LNCaP clone FGC (cell line): ENCODE measurements at regions not wholly inside any gene's neighbourhood (a gene's known extent, or its start where the extent isn't known, plus 50 kb on each side); places are given as distances from the start of the nearest gene placed in this dataset.

Experiments
- DNase-seq: peaks from one replicate; pipeline ENCODE4 v3.0.0-alpha.2; 2011; ENCODE audit warnings: low read depth
- H3K4me3 ChIP-seq: 2 replicates; pipeline ENCODE4 v1.5.1; 2011; ENCODE audit warnings: mild to moderate bottlenecking, low read depth, low read length, control low read depth
- CTCF ChIP-seq: IDR thresholded peaks from 2 replicates; pipeline ENCODE4 v1.5.1; 2012; ENCODE audit warnings: mild to moderate bottlenecking; ENCODE audit not compliant: control insufficient read depth, insufficient read depth; ENCODE audit errors: extremely low read depth

GRCh38 chr6:40331545-40331944 is 255.6 kb downstream of the LRFN2 start:
- no peak for TF ChIP-seq CTCF
- no peak for DNase-seq
- H3K4me3 ChIP-seq: no peak overlapping the region

GRCh38 chr6:40330301-40330721 is 256.9 kb downstream of the LRFN2 start:
- no peak for TF ChIP-seq CTCF
- H3K4me3 ChIP-seq: no peak overlapping the region
- no peak for DNase-seq

- DNase-seq: no peak
- no peak for TF ChIP-seq CTCF
- H3K4me3 ChIP-seq: no peak overlapping the region
These were observed 258.1 kb downstream of the LRFN2 start for GRCh38 chr6:40328986-40329545.

GRCh38 chr6:40328386-40328985 is 258.7 kb downstream of the LRFN2 start:
- DNase-seq: peak; percentile 46
- peak; percentile 99 for TF ChIP-seq CTCF
- no peak overlapping the region for H3K4me3 ChIP-seq

- H3K4me3 ChIP-seq: no peak overlapping the region
- DNase-seq: no peak
- TF ChIP-seq CTCF: no peak
These were observed 260.3 kb downstream of the LRFN2 start for GRCh38 chr6:40326714-40327421.

- no peak for TF ChIP-seq CTCF
- DNase-seq: no peak
- H3K4me3 ChIP-seq: no peak overlapping the region
These were observed 261.4 kb downstream of the LRFN2 start for GRCh38 chr6:40325791-40326190.
